Sigmoid colon (tissue), 6 donors: ENCODE measurements at regions not wholly inside any gene's neighbourhood (a gene's known extent, or its start where the extent isn't known, plus 50 kb on each side); places are given as distances from the start of the nearest gene placed in this dataset.

Experiments
- DNase-seq: peaks from one replicate; pipeline ENCODE4 v3.0.0-alpha.2; 2019
- H3K27ac ChIP-seq, 4 donors: fragments of 200-600 bp; sonication (generic); one replicate each; pipeline ENCODE4 v1.5.1; 2016 to 2019; ENCODE audit warnings: mild to moderate bottlenecking in 1 of 4
- H3K27me3 ChIP-seq, 3 donors: fragments of 200-600 bp; sonication (generic); one replicate each; pipeline ENCODE4 v1.5.1; 2019; ENCODE audit warnings: mild to moderate bottlenecking in 1 of 3
- H3K36me3 ChIP-seq, 4 donors: fragments of 200-600 bp; sonication (generic); one replicate each; pipeline ENCODE4 v1.5.1; 2016 to 2019
- H3K4me1 ChIP-seq, 4 donors: fragments of 200-600 bp; sonication (generic); one replicate each; pipeline ENCODE4 v1.5.1; 2017 to 2019
- H3K4me3 ChIP-seq, 4 donors: fragments of 200-600 bp; sonication (generic); one replicate each; pipeline ENCODE4 v1.5.1; 2017 to 2019; ENCODE audit warnings: mild to moderate bottlenecking in 2 of 4, moderate library complexity in 1 of 4
- H3K9me3 ChIP-seq, 4 donors: fragments of 200-600 bp in 3 of 4; sonication (generic) in 3 of 4; one replicate each; pipeline versions ENCODE4 v1.5.1 to v1.6.1; 2013 to 2019
- CTCF ChIP-seq, 4 experiments: fragments of 450-650 bp in 3 of 4; fragments of 200-600 bp in 1 of 4; IDR thresholded peaks; one replicate each; pipeline ENCODE4 v1.5.1; 2016 to 2019; ENCODE audit warnings: antibody characterized with exemption in 4 of 4, mild to moderate bottlenecking in 3 of 4, moderate library complexity in 2 of 4
- EP300 ChIP-seq, 4 donors: sonication (generic); formaldehyde crosslinking; IDR thresholded peaks; one replicate each; pipeline ENCODE4 v1.6.1; 2017; ENCODE audit warnings: antibody characterized with exemption in 4 of 4
- POLR2A ChIP-seq, 2 donors: fragments of 450-650 bp; IDR thresholded peaks; one replicate each; pipeline ENCODE4 v1.6.1; 2016; ENCODE audit warnings: antibody characterized with exemption in 2 of 2, mild to moderate bottlenecking in 2 of 2, moderate library complexity in 2 of 2
- POLR2AphosphoS5 ChIP-seq, 4 donors: sonication (generic); formaldehyde crosslinking; IDR thresholded peaks; one replicate each; pipeline ENCODE4 v1.6.1; 2017; ENCODE audit warnings: antibody characterized with exemption in 4 of 4
- WGBS, 2 donors: extraction: QIAGEN DNeasy Blood & Tissue Kit; methylation state at CpG; one replicate each; pipeline ENCODE4 v1.1.7; 2013; 5-methylcytosine and 5-hydroxymethylcytosine counted together
- intact Hi-C: fragments of 100-400 bp; cut with DNase I; formaldehyde crosslinking; loops from one replicate; pipeline ENCODE4 v1.15.1; 2023
- donor health status: healthy with polysubstance abuse.
- donor health status: healthy.

GRCh38 chr9:89886281-89886700 is 281.5 kb downstream of the GADD45G start:
- Histone ChIP-seq H3K4me3 (no peak overlapping the region), H3K9me3 (no peaks in the 10 kb centered on the region), H3K27me3 (no peaks in the 10 kb centered on the region), H3K36me3 (no peaks in the 10 kb centered on the region), H3K27ac (peak overlapping the region in 2 of 4 donors; percentile 19 to 72), H3K4me1 (peaks cover 0 to 24% (median 19%) of the 10 kb centered on the region in 4 donors)
- WGBS, 2 donors = 79 to 80% methylated on average over 5 of the region's 5 CpGs
- DNase-seq = no peak
- intact Hi-C loops = no loop called here
- no peak for TF ChIP-seq POLR2AphosphoS5 (IDR thresholded peaks at IDR 0.05)
- TF ChIP-seq CTCF (IDR thresholded peaks at IDR 0.05) = no peak
- TF ChIP-seq EP300 (IDR thresholded peaks at IDR 0.05) = no peak
- TF ChIP-seq POLR2A (IDR thresholded peaks at IDR 0.05) = no peak

GRCh38 chr9:89887286-89887685 is 282.5 kb downstream of the GADD45G start:
- WGBS, 2 donors = 92 to 94% methylated on average over 4 of the region's 4 CpGs
- peaks cover 0 to 34% (median 28%) of the 10 kb centered on the region in 4 donors for H3K4me1 ChIP-seq
- no peaks in the 10 kb centered on the region for H3K36me3 ChIP-seq
- no peaks in the 10 kb centered on the region for H3K27me3 ChIP-seq
- TF ChIP-seq CTCF (IDR thresholded peaks at IDR 0.05) (no peak), POLR2AphosphoS5 (IDR thresholded peaks at IDR 0.05) (no peak), EP300 (IDR thresholded peaks at IDR 0.05) (no peak), POLR2A (IDR thresholded peaks at IDR 0.05) (no peak)
- no peak overlapping the region for H3K4me3 ChIP-seq
- intact Hi-C loops = no loop called here
- H3K9me3 ChIP-seq = no peaks in the 10 kb centered on the region
- peak overlapping the region in 1 of 4 donors; percentile 72 for H3K27ac ChIP-seq
- DNase-seq = no peak

GRCh38 chr9:89888233-89888632 is 283.4 kb downstream of the GADD45G start:
- Histone ChIP-seq H3K27ac (no peak overlapping the region), H3K36me3 (no peaks in the 10 kb centered on the region), H3K4me3 (no peak overlapping the region), H3K4me1 (peaks cover 0 to 43% (median 34%) of the 10 kb centered on the region in 4 donors), H3K27me3 (no peaks in the 10 kb centered on the region), H3K9me3 (no peaks in the 10 kb centered on the region)
- intact Hi-C loops = no loop called here
- WGBS, 2 donors = 92 to 96% methylated on average over 2 of the region's 2 CpGs
- TF ChIP-seq POLR2A (IDR thresholded peaks at IDR 0.05) (no peak), POLR2AphosphoS5 (IDR thresholded peaks at IDR 0.05) (no peak), CTCF (IDR thresholded peaks at IDR 0.05) (no peak), EP300 (IDR thresholded peaks at IDR 0.05) (no peak)
- DNase-seq = no peak

- no peak overlapping the region for H3K4me3 ChIP-seq
- intact Hi-C loops = no loop called here
- whole genome bisulfite sequencing, 2 donors = 91 to 92% methylated on average over 3 of the region's 3 CpGs
- no peak for DNase-seq
- no peaks in the 10 kb centered on the region for H3K36me3 ChIP-seq
- no peaks in the 10 kb centered on the region for H3K9me3 ChIP-seq
- no peak overlapping the region for H3K27ac ChIP-seq
- no peaks in the 10 kb centered on the region for H3K27me3 ChIP-seq
- H3K4me1 ChIP-seq = peaks cover 0 to 43% (median 34%) of the 10 kb centered on the region in 4 donors
- TF ChIP-seq POLR2AphosphoS5 (IDR thresholded peaks at IDR 0.05) (no peak), POLR2A (IDR thresholded peaks at IDR 0.05) (no peak), CTCF (IDR thresholded peaks at IDR 0.05) (no peak), EP300 (IDR thresholded peaks at IDR 0.05) (no peak)
Observed at GRCh38 chr9:89888677-89889076, 283.9 kb downstream of the GADD45G start.

- no peaks in the 10 kb centered on the region for H3K9me3 ChIP-seq
- no peak for TF ChIP-seq POLR2AphosphoS5 (IDR thresholded peaks at IDR 0.05)
- TF ChIP-seq CTCF (IDR thresholded peaks at IDR 0.05) = no peak
- no peak for TF ChIP-seq POLR2A (IDR thresholded peaks at IDR 0.05)
- TF ChIP-seq EP300 (IDR thresholded peaks at IDR 0.05) = no peak
- H3K36me3 ChIP-seq = no peaks in the 10 kb centered on the region
- no peak overlapping the region for H3K4me3 ChIP-seq
- peaks cover 0 to 43% (median 34%) of the 10 kb centered on the region in 4 donors for H3K4me1 ChIP-seq
- no peak for DNase-seq
- intact Hi-C loops = loop anchor here (2.0 to 10.0 kb wide), 4 partner anchors 112 to 287 kb away; no protein-coding TSS in a partner anchor
- no peaks in the 10 kb centered on the region for H3K27me3 ChIP-seq
- 87 to 98% methylated on average over 5 of the region's 5 CpGs for WGBS, 2 donors
- H3K27ac ChIP-seq = no peak overlapping the region
Observed at GRCh38 chr9:89889865-89890264, 285.1 kb downstream of the GADD45G start.
